Activated CD4-positive, alpha-beta T cell treated with anti-CD3 and anti-CD28 coated beads, Interleukin-2, amount 10 ng/mL, durations not matched to agents 7 days and 5 days (primary cell): ENCODE measurements at regions not wholly inside any gene's neighbourhood (a gene's known extent, or its start where the extent isn't known, plus 50 kb on each side); places are given as distances from the start of the nearest gene placed in this dataset.
"Not testable (repeated sequence)": the region's sequence is repeated elsewhere in the genome, so short reads cannot be mapped to it uniquely, and the experiment has no call there.

ENCODE experiments used
- CTCF ChIA-PET: fragments of 350-600 bp; sonication (Branson Sonifier 250); formaldehyde crosslinking; loops from one replicate; lab custom pipeline; 2021; ENCODE audit warnings: antibody characterized with exemption; lab: Charles Lee
- POLR2A ChIA-PET: fragments of 350-600 bp; sonication (Branson Sonifier 250); formaldehyde crosslinking; loops from one replicate; lab custom pipeline; 2021; ENCODE audit warnings: antibody characterized with exemption; lab: Charles Lee
- DNase-seq: peaks from one replicate; pipeline ENCODE4 v3.0.0-alpha.2; 2020
- H3K27ac Mint-ChIP-seq: one replicate; pipeline ENCODE4 v1.8.0; 2021; ENCODE audit warnings: mild to moderate bottlenecking, moderate library complexity, mixed read lengths
- H3K27me3 Mint-ChIP-seq: one replicate; pipeline ENCODE4 v1.8.0; 2021; ENCODE audit warnings: mixed read lengths
- H3K36me3 Mint-ChIP-seq: one replicate; pipeline ENCODE4 v1.8.0; 2021; ENCODE audit warnings: low read depth, mixed read lengths
- H3K4me1 Mint-ChIP-seq: one replicate; pipeline ENCODE4 v1.8.0; 2021; ENCODE audit warnings: mixed read lengths
- H3K4me3 Mint-ChIP-seq: one replicate; pipeline ENCODE4 v1.8.0; 2021; ENCODE audit warnings: mild to moderate bottlenecking, moderate library complexity, mixed read lengths
- H3K9me3 Mint-ChIP-seq: one replicate; pipeline ENCODE4 v1.8.0; 2021; ENCODE audit warnings: mixed read lengths

DNA sequence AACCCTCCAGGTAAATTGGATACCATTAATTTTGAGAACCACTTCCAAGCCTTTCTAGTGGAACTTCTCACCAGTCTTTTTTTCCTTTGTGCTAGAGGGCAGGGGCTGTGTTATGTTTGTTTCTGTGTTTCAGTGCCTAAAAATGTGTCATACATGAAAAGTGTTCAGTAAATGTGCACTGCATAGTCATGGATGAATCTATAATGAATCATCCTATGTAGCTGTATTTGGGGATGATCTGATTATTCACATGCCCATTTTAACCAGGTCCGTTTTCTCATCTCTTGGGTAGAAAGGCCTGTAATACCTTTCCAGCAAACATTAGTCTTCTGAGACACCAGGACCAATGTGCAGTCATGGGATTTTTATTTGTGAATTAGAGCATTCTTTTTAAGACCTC lies 583.0 kb upstream of the GOLIM4 start:
- Mint-ChIP-seq H3K27me3 (no peaks in the 10 kb centered on the region), H3K4me3 (no peak overlapping the region), H3K36me3 (no peaks in the 10 kb centered on the region), H3K27ac (no peak overlapping the region), H3K4me1 (no peaks in the 10 kb centered on the region), H3K9me3 (no peaks in the 10 kb centered on the region)
- DNase-seq, result no peak
- CTCF ChIA-PET, result interaction anchor here (0.6 kb wide), 1 partner anchor 1715 kb away, joined by 5 read pairs; no protein-coding TSS in a partner anchor
- POLR2A ChIA-PET, result no interaction called here

GRCh38 chr3:168671091-168671490 lies 575.4 kb upstream of the GOLIM4 start:
- Mint-ChIP-seq H3K9me3 (no peaks in the 10 kb centered on the region), H3K36me3 (no peaks in the 10 kb centered on the region), H3K27ac (no peak overlapping the region), H3K27me3 (no peaks in the 10 kb centered on the region), H3K4me1 (no peaks in the 10 kb centered on the region), H3K4me3 (no peak overlapping the region)
- DNase-seq, result no peak
- POLR2A ChIA-PET, result no interaction called here
- CTCF ChIA-PET, result no interaction called here

DNA sequence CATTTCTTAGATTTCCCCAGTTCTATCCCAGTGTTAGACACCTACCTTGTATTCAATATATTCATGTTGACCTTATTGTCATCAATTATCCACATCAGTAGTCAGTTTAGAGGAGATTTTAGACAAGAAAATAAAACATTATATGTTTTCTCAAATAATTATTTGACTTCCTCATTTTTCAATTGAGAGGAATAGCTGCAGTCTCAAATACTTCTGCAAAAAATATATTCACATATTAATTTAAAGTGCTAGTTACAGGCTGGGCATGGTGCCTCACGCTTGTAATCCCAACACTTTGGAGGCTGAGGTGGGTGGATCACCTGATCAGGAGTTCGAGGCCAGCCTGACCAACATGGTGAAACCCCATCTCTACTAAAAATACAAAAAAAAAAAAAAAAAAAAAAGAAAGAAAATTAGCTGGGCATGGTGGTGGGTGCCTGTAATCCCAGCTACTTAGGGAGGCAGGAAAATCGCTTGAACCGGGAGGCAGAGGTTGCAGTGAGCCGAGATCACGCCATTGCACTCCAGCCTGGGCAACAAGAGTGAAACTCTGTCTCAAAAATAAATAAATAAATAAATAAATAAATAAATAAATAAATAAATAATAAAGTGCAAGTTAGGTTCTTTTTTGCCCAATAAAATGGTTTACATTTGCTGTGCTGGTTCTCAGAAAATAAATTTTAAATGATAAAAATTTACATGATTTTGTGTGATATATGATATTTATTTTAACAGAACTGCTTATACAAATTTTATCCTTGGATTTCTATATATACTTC lies 565.3 kb upstream of the GOLIM4 start:
- H3K27ac Mint-ChIP-seq, POLR2A ChIA-PET, H3K9me3 Mint-ChIP-seq, H3K4me3 Mint-ChIP-seq, H3K36me3 Mint-ChIP-seq, DNase-seq, H3K27me3 Mint-ChIP-seq, H3K4me1 Mint-ChIP-seq: not testable (repeated sequence)
- CTCF ChIA-PET, result interaction anchor here (0.6 kb wide), 1 partner anchor 315 kb away, joined by 3 read pairs; no protein-coding TSS in a partner anchor

DNA sequence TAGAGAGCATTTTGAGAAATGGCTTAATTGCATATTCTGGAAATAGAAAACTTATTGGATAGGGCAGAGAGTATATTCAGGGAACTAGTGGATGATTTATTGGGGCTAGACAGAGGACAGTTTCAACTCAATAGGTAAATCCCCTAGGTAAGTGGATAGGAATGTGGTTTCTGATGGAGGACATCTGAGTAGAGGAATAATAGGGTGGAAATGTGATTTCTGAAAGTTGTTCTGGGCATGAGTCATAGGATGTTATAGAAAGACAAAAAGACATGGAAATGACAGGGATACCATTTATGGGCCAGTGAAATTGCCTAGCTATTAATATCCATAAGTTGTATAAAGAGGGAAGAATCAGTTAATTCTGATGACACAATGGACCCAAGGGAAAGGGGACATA lies 563.3 kb upstream of the GOLIM4 start:
- Mint-ChIP-seq H3K27ac (no peak overlapping the region), H3K4me3 (no peak overlapping the region), H3K9me3 (no peaks in the 10 kb centered on the region), H3K27me3 (no peaks in the 10 kb centered on the region), H3K4me1 (no peaks in the 10 kb centered on the region), H3K36me3 (no peaks in the 10 kb centered on the region)
- POLR2A ChIA-PET, result no interaction called here
- no peak for DNase-seq
- CTCF ChIA-PET, result no interaction called here

DNA sequence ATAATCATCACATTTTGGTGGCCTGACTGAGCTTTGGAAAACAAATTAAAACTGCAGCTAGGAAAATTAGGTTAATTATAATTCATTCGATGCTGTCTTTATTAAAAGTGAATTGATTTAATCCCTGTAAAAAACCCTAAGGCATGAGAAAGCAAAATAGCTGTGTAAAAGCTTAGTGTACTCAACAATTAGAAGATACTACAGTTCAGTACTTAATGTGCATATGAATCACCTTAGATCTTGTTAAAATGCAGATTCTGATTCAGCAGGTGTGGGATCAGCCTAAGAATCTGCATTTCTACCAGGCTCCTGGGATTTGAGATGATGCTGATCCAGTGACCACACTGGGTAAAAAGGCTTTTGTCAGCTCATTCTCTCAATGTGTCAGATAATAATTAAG lies 559.9 kb upstream of the GOLIM4 start:
- no peak overlapping the region for H3K4me3 Mint-ChIP-seq
- no peak for DNase-seq
- ChIA-PET POLR2A (no interaction called here), CTCF (no interaction called here)
- H3K27ac Mint-ChIP-seq, result no peak overlapping the region
- H3K27me3 Mint-ChIP-seq, result no peaks in the 10 kb centered on the region
- H3K36me3 Mint-ChIP-seq, result no peaks in the 10 kb centered on the region
- H3K4me1 Mint-ChIP-seq, result no peaks in the 10 kb centered on the region
- H3K9me3 Mint-ChIP-seq, result no peaks in the 10 kb centered on the region

- no peaks in the 10 kb centered on the region for H3K4me1 Mint-ChIP-seq
- ChIA-PET POLR2A (no interaction called here), CTCF (no interaction called here)
- no peaks in the 10 kb centered on the region for H3K9me3 Mint-ChIP-seq
- no peaks in the 10 kb centered on the region for H3K36me3 Mint-ChIP-seq
- DNase-seq, result no peak
- H3K4me3 Mint-ChIP-seq, result no peak overlapping the region
- H3K27ac Mint-ChIP-seq, result no peak overlapping the region
- H3K27me3 Mint-ChIP-seq, result no peaks in the 10 kb centered on the region
These were observed 559.0 kb upstream of the GOLIM4 start for GRCh38 chr3:168654700-168655099.

- Mint-ChIP-seq H3K36me3 (no peaks in the 10 kb centered on the region), H3K4me3 (no peak overlapping the region), H3K27me3 (no peaks in the 10 kb centered on the region), H3K9me3 (no peaks in the 10 kb centered on the region), H3K27ac (no peak overlapping the region), H3K4me1 (no peaks in the 10 kb centered on the region)
- POLR2A ChIA-PET, result no interaction called here
- DNase-seq, result no peak
- CTCF ChIA-PET, result no interaction called here
These were observed 557.5 kb upstream of the GOLIM4 start for GRCh38 chr3:168653255-168653654.

- H3K4me1 Mint-ChIP-seq, result no peaks in the 10 kb centered on the region
- H3K27me3 Mint-ChIP-seq, result no peaks in the 10 kb centered on the region
- POLR2A ChIA-PET, result no interaction called here
- no peaks in the 10 kb centered on the region for H3K9me3 Mint-ChIP-seq
- CTCF ChIA-PET, result no interaction called here
- H3K4me3 Mint-ChIP-seq, result no peak overlapping the region
- DNase-seq, result no peak
- no peak overlapping the region for H3K27ac Mint-ChIP-seq
- no peaks in the 10 kb centered on the region for H3K36me3 Mint-ChIP-seq
These were observed 552.6 kb upstream of the GOLIM4 start for GRCh38 chr3:168648321-168648720.

- Mint-ChIP-seq H3K9me3 (no peaks in the 10 kb centered on the region), H3K27ac (no peak overlapping the region), H3K4me1 (no peaks in the 10 kb centered on the region), H3K4me3 (no peak overlapping the region), H3K27me3 (no peaks in the 10 kb centered on the region), H3K36me3 (no peaks in the 10 kb centered on the region)
- ChIA-PET CTCF (no interaction called here), POLR2A (no interaction called here)
- no peak for DNase-seq
These were observed 551.9 kb upstream of the GOLIM4 start for GRCh38 chr3:168647582-168647981.

DNA sequence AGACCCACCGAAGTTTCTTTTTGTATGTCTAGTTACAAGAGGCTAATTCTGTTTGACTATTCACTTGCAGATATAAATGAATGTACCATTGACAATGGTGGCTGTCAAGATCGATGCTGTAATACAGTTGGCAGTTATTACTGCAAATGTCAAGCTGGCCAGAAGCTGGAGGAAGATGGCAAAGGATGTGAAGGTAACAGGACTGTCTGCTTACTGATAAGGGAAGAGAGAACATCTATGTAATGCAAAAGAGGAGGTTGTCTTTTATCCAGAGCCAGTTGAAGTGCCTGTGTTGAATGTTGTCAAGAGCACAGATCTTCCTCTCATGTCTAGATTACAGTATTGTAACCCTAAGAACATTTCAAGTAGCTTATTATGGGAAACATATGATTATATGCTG lies 549.5 kb upstream of the GOLIM4 start:
- no peaks in the 10 kb centered on the region for H3K27me3 Mint-ChIP-seq
- H3K4me1 Mint-ChIP-seq, result no peaks in the 10 kb centered on the region

GRCh38 chr3:168628549-168628948 lies 532.8 kb upstream of the GOLIM4 start:
- Mint-ChIP-seq H3K27ac (no peak overlapping the region), H3K4me3 (no peak overlapping the region), H3K36me3 (no peaks in the 10 kb centered on the region), H3K4me1 (no peaks in the 10 kb centered on the region), H3K9me3 (no peaks in the 10 kb centered on the region), H3K27me3 (no peaks in the 10 kb centered on the region)
- no peak for DNase-seq
- ChIA-PET CTCF (no interaction called here), POLR2A (no interaction called here)

More for the DNA sequence above, 549.5 kb upstream of the GOLIM4 start:
- H3K9me3 Mint-ChIP-seq, result no peaks in the 10 kb centered on the region
- DNase-seq, result no peak
- H3K36me3 Mint-ChIP-seq, result no peaks in the 10 kb centered on the region
- no peak overlapping the region for H3K27ac Mint-ChIP-seq
- ChIA-PET POLR2A (no interaction called here), CTCF (no interaction called here)
- no peak overlapping the region for H3K4me3 Mint-ChIP-seq

- ChIA-PET CTCF (no interaction called here), POLR2A (no interaction called here)
- no peaks in the 10 kb centered on the region for H3K27me3 Mint-ChIP-seq
- H3K4me1 Mint-ChIP-seq, result no peaks in the 10 kb centered on the region
- DNase-seq, result no peak
- no peak overlapping the region for H3K27ac Mint-ChIP-seq
- no peaks in the 10 kb centered on the region for H3K9me3 Mint-ChIP-seq
- H3K4me3 Mint-ChIP-seq, result no peak overlapping the region
- no peaks in the 10 kb centered on the region for H3K36me3 Mint-ChIP-seq
These were observed 529.8 kb upstream of the GOLIM4 start for GRCh38 chr3:168625477-168625876.

DNA sequence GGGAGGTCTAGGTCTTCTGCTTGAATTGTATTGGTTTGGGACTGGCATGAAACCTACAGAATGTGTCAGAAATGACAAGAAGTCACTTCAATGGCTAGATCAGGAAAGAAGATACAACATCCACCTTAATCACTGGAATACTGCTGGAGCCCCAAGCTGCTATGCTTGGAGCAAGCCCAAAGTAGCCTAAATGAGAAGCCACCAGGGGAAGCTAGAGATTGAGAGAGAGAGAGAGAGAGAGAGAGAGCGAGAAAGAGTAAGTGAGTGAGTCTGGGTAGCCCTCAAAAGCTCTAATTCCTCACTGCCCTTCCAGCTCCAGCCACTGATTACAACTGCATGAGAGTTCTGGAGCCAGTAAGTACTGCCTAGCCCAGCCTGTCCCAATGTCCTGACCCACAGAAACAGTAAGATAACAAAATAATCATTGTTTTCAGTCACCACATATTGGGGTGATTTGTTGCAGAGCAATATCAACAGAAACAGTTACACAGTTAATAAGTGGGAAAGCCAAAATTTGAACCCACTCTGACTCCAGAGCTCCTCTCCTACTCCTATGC lies 529.2 kb upstream of the GOLIM4 start:
- H3K4me1 Mint-ChIP-seq, result no peaks in the 10 kb centered on the region
- no peak for DNase-seq
- no peaks in the 10 kb centered on the region for H3K9me3 Mint-ChIP-seq
- no peaks in the 10 kb centered on the region for H3K27me3 Mint-ChIP-seq
- no peaks in the 10 kb centered on the region for H3K36me3 Mint-ChIP-seq
- no peak overlapping the region for H3K4me3 Mint-ChIP-seq
- POLR2A ChIA-PET, result no interaction called here
- H3K27ac Mint-ChIP-seq, result no peak overlapping the region
- CTCF ChIA-PET, result no interaction called here

- Mint-ChIP-seq H3K4me1 (no peaks in the 10 kb centered on the region), H3K36me3 (no peaks in the 10 kb centered on the region), H3K27me3 (no peaks in the 10 kb centered on the region), H3K4me3 (no peak overlapping the region), H3K27ac (no peak overlapping the region), H3K9me3 (no peaks in the 10 kb centered on the region)
- ChIA-PET POLR2A (no interaction called here), CTCF (no interaction called here)
- no peak for DNase-seq
These were observed 528.5 kb upstream of the GOLIM4 start for GRCh38 chr3:168624195-168624594.
